GM21381 (cell line): ENCODE measurements at regions not wholly inside any gene's neighbourhood (a gene's known extent, or its start where the extent isn't known, plus 50 kb on each side); places are given as distances from the start of the nearest gene placed in this dataset.
"Not testable (repeated sequence)": the region's sequence is repeated elsewhere in the genome, so short reads cannot be mapped to it uniquely, and the experiment has no call there.

ENCODE experiments used
- ATAC-seq: cut with Tn5 transposase; IDR thresholded peaks from one replicate; pipeline ENCODE4 v1.9.1; 2021; ENCODE audit warnings: mild to moderate bottlenecking, moderate library complexity; ENCODE audit not compliant: unreplicated experiment

- ATAC-seq = no peak
These were observed 115.1 kb downstream of the CYP26B1 start for GRCh38 chr2:72032481-72033041.

DNA sequence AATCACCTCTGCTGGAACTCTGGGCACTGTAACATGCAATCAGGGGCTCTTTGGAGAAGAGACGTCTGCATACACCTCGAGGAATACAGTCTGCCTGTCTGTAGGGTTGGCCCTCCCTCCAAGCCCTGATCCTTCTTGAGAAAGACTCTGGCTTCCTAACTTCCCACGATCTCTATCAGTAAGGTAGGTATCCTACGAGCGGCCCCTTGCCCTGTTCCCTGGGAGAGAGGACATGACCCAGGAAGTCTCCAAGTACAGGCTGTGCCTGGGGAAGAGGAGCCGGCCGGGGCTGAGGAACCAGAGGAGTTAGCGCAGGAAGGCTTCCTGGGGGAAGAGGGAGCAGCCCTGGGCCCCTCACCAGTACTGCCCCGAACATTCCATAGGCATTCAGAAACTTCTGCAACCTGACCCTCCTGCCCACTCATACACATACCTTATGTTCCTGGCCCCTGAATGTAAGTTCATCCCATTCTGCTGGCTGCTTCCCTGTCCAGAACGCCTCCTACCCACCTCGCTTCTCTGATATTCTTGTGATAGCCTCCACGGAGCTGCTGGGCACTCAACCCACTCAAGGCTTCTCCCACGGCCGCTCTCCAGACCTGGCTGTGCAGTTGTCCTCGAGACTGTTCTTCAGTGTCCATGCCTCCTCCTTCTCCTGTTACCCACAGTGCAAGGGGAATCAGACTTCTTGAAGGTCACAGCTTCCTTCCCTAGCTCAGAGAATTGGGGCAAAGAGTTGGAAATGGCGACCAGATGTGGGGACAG lies 116.1 kb downstream of the CYP26B1 start:
- ATAC-seq = no peak

- ATAC-seq = no peak
These were observed 118.7 kb downstream of the CYP26B1 start for GRCh38 chr2:72028996-72029395.

DNA sequence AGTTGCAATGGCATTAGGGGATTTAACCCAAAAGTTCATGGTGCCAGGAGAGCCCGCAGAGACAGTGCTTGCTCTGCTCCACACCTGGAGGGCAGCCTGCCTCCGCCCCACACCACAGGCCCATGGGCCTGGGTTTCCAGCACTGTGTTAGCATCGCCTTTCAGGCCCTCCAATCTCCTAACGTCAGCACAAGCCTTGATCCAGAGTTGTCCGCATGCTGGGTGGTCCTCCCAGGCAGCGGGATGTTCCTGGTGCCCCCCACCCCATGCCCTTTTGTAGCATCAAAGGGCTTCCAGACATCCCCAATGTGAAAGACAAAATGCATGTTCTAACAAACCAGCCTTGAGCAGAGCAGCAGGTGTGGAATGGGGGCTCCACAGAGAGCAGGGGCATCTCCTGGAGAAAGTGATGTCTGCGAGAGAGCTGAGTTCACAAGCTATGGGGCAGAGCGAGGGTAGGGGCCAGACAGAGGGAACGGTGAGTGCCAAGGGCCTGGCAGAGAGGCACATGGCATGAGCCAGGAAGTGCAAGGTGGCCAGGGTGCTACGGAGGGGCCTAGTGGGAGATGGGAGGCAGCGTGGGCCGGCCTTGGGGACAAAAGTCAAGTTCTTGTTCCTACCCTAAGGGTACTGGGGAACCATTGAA lies 119.2 kb downstream of the CYP26B1 start:
- no peak for ATAC-seq

- ATAC-seq = no peak
These were observed 120.1 kb downstream of the CYP26B1 start for GRCh38 chr2:72027426-72028161.

- ATAC-seq = no peak
These were observed 120.7 kb downstream of the CYP26B1 start for GRCh38 chr2:72026819-72027425.

- no peak for ATAC-seq
These were observed 123.0 kb downstream of the CYP26B1 start for GRCh38 chr2:72024451-72025175.

GRCh38 chr2:72023678-72024390 lies 123.8 kb downstream of the CYP26B1 start:
- ATAC-seq = no peak

DNA sequence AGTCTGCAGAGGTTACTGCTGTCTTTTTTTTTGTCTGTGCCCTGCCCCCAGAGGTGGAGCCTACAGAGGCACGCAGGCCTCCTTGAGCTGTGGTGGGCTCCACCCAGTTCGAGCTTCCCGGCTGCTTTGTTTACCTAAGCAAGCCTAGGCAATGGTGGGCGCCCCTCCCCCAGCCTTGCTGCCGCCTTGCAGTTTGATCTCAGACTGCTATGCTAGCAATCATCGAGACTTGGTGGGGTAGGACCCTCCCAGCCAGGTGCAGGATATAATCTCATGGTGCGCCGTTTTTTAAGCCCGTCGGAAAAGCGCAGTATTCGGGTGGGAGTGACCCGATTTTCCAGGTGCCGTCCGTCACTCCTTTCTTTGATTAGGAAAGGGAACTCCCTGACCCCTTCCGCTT lies 126.3 kb downstream of the CYP26B1 start:
- ATAC-seq = not testable (repeated sequence)

DNA sequence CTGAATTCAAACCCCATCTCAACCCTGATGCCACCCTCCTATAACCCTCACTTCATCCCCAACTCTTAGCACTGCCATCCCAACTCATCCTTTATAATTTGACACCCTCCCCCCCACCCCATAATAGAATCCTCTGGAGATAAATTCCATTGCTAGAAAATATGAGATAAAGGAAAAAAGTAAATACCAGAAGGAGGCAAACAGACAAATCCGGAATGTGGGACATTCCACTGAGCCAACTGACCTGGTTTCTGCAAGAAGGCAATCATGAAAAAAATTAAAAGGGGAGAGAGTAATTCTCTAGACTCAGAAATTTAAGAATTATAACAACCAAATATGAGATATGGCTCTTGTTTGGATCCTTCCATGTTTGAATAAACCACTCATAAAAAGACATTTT lies 132.4 kb downstream of the CYP26B1 start:
- no peak for ATAC-seq

- no peak for ATAC-seq
These were observed 132.8 kb downstream of the CYP26B1 start for GRCh38 chr2:72014831-72015230.

DNA sequence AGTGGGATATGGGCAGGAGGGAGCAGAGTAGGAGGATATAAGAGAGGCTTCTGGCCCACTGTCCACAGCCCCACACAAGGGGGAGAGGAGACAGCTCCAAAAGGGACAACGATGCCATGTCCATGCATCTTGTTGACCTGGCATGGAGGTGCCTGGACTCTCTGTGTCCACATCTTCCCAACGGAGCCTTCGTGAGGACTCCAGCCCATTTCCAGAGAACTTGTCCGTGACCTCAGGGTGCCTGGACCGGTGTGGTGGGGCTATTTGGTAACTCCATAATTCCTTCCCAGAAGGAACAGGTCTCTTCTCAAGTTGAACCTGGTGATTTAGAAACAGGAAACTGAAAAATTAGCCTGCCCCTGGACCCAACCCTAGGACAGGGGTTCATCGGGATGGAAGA lies 133.9 kb downstream of the CYP26B1 start:
- no peak for ATAC-seq

GRCh38 chr2:72012886-72013574 lies 134.6 kb downstream of the CYP26B1 start:
- no peak for ATAC-seq

DNA sequence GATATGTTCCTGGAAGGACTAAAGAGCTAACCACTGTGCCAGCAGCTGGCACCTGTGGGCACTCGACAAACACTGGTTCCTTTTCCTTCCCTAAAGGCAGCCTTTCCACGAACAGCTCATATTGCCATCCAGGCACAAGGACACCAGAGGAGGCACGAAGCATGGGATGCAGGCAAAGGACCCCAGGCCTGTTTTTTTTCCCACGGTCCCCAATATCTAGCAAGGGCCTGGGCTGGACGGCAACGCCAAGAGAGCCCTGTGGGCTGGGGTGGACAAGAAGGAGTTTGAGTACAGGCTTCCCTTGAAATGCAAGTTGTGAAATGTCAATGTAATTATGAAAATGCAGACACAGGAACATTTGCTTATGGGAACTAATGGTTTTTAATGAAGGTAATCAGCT lies 135.9 kb downstream of the CYP26B1 start:
- no peak for ATAC-seq

DNA sequence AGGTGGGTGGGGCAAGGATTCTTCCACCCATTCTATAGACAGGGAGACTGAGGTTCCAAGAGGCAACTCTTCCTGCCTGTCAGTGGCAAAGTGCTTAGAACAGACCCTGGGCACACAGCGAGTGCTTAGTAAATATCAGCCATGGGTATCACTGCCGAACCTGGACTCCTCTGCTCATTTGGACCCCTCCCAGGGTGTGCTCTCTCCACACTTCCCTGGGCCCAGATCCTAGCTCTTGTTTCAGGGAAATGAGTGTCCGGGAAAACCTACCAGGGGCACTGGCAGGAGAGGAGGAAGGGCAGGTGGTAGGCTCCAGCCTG lies 136.3 kb downstream of the CYP26B1 start:
- no peak for ATAC-seq

DNA sequence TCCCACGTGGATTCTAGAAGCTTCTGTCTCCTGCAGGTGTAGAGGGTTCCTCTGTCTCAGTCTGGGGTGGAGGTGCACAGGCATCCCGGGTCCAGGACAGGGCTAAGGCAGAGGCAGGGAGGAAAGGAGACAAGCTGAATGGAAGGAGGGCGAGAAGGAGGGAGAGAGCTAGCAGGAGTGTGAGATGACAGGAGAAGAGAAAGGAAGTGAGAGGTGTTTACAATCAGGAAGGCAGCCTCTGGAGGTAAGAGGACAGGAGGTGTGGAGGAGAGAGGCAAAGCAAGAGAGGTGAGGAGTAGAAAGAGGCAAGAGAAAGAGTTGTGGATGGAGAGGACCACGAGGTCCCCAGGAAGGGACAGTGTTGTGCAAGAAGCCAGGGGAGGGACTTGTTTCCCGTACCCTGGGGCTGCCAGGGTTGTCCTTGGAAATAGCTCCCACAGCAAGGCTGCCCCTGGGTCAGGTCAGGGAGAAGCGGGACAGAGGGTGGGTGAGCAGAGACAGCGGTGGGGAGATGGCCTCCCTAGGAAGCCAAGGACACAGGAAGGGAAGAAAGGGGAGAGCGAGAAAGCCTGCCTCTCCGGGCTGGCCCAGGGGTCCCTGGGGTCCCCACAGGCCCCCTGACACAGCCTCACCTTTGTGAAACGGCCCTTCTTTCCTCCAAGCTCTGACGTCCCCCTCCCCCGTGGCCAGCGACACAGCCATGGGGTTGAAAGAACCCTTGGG lies 136.9 kb downstream of the CYP26B1 start:
- ATAC-seq = no peak

DNA sequence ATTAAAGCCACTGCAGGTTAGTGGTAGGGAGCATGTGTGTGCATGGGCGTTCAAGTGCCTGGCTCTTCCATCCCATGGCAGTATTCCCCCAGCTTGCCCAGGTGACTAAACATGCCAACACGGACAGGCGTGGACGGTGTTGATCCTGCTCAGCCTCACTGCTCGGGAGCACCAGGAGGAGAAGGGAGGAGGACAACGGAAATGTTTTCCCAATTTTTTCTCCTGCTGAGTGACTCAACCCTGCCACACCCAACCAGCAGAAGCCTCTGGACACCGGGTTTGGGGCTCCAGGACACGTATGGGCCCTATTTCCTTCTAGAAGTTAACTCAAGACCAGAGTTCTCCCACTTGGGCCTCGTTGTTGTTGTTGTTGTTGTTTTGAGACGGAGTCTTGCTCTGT lies 139.1 kb downstream of the CYP26B1 start:
- no peak for ATAC-seq

DNA sequence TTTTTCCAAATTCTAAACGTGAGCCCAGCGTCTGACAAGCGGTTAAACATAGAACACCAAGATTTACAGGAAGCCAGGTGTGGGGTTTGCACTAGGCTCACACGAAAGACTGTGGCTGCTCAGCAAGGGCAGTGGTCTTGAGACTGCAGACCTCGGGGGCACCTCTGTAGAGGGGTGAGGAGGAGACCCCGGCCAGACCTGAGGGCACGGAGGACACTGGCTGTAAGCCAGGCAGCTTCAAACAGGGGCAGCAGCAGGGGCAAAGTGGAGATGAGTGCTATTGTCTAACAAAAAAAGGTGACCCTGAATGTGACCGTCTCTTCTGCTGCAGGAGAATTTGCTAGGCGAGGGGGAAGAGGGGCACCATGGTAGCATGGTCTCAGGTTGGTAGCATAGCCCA lies 140.3 kb downstream of the CYP26B1 start:
- no peak for ATAC-seq

DNA sequence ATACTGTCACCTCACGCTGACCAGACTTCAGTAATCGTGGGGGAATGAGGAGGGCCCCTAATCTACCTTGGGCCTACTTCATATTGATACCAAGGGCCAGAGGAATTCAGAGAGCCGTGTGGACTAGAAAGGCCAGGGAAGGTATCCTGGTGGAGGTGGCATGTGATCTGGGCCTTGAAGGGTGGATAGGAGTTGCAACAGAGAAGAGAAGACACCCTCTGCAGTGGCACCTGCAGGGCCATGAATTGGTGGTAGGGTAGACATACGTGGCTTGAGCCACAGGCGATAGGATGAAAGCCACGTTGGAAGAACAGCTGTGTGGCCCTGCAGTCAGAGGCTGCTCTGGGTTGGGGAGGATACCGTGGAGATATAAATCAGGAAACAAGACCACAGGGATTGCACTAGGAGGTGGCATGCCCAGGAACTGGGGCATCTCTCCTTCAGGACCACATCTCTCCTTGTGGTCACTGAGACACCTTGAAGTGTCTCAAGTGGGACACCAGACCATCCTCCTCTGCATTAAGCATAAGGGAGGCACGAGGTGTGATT lies 141.4 kb downstream of the CYP26B1 start:
- ATAC-seq = no peak
